T-cell (primary cell): ENCODE measurements at regions not wholly inside any gene's neighbourhood (a gene's known extent, or its start where the extent isn't known, plus 50 kb on each side); places are given as distances from the start of the nearest gene placed in this dataset.

Experiments used
- ATAC-seq, 4 experiments: fragments of 200-7000 bp in 3 of 4; fragments of 150-1000 bp in 1 of 4; cut with Tn5 transposase; replicated peaks in 1 of 4; 1 replicate in 3 of 4; 2 replicates in 1 of 4; pipeline ENCODE4 v1.10.0; 2021; ENCODE audit warnings: moderate library complexity in 3 of 4, mild to moderate bottlenecking in 2 of 4, moderate number of reproducible peaks in 1 of 4
- CTCF ChIA-PET, 2 donors: fragments of 300-600 bp; sonication (Branson Sonifier 250); formaldehyde crosslinking; loops; one replicate each; lab custom pipeline; 2022; ENCODE audit warnings: antibody characterized with exemption in 2 of 2; lab: Charles Lee
- POLR2A ChIA-PET, 2 donors: fragments of 300-600 bp; sonication (Branson Sonifier 250); formaldehyde crosslinking; loops; one replicate each; lab custom pipeline; 2022; ENCODE audit warnings: antibody characterized with exemption in 2 of 2; lab: Charles Lee
- DNase-seq, 35 experiments: peaks; one replicate each; pipeline versions ENCODE4 v3.0.0 to v3.0.0-alpha.2; 2013 to 2023
- H3K27ac ChIP-seq: one replicate; pipeline ENCODE4 v1.5.1; 2013; ENCODE audit warnings: low read length
- H3K27me3 ChIP-seq, 2 experiments: replicated peaks in 1 of 2; 1 replicate in 1 of 2; 2 replicates in 1 of 2; pipeline versions ENCODE4 v1.6.1 to v1.7.0; 2013; ENCODE audit warnings: low read length in 1 of 2, mixed read lengths in 1 of 2; ENCODE audit not compliant: control insufficient read depth in 2 of 2, insufficient read depth in 2 of 2; ENCODE audit errors: extremely low read depth in 1 of 2
- H3K36me3 ChIP-seq, 2 donors: 1 replicate in 1 of 2; 2 replicates in 1 of 2; pipeline versions ENCODE4 v1.6.1 to v1.7.0; 2013; ENCODE audit warnings: low read length in 1 of 2; ENCODE audit not compliant: control insufficient read depth in 2 of 2, insufficient read depth in 1 of 2; ENCODE audit errors: extremely low read depth in 1 of 2
- H3K4me1 ChIP-seq, 2 experiments: 1 replicate in 1 of 2; 2 replicates in 1 of 2; pipeline versions ENCODE4 v1.6.1 to v1.7.0; 2013; ENCODE audit warnings: low read length in 2 of 2, mixed read lengths in 1 of 2; ENCODE audit not compliant: insufficient read depth in 2 of 2, control insufficient read depth in 1 of 2; ENCODE audit errors: extremely low read depth in 1 of 2
- H3K4me3 ChIP-seq, 2 donors: 1 replicate in 1 of 2; 2 replicates in 1 of 2; pipeline versions ENCODE4 v1.5.1 to v1.7.0; 2013; ENCODE audit warnings: mild to moderate bottlenecking in 2 of 2, low read length in 1 of 2, moderate library complexity in 1 of 2; ENCODE audit not compliant: control insufficient read depth in 1 of 2; ENCODE audit errors: extremely low read depth in 1 of 2
- H3K9me3 ChIP-seq: 2 replicates; pipeline ENCODE4 v1.7.0; 2013
- H3K27ac Mint-ChIP-seq, 2 donors: one replicate each; pipeline ENCODE4 v1.8.0; 2020 to 2021; ENCODE audit warnings: mild to moderate bottlenecking in 2 of 2, mixed read lengths in 2 of 2
- H3K27me3 Mint-ChIP-seq, 2 donors: one replicate each; pipeline ENCODE4 v1.8.0; 2021 to 2022; ENCODE audit warnings: mixed read lengths in 2 of 2
- H3K36me3 Mint-ChIP-seq: one replicate; pipeline ENCODE4 v1.8.0; 2021; ENCODE audit warnings: mixed read lengths
- H3K4me1 Mint-ChIP-seq, 3 donors: one replicate each; pipeline ENCODE4 v1.8.0; 2020 to 2022; ENCODE audit warnings: mixed read lengths in 3 of 3, mild to moderate bottlenecking in 1 of 3
- H3K4me3 Mint-ChIP-seq, 3 donors: one replicate each; pipeline ENCODE4 v1.8.0; 2020 to 2022; ENCODE audit warnings: mild to moderate bottlenecking in 3 of 3, mixed read lengths in 3 of 3, moderate library complexity in 3 of 3
- H3K9me3 Mint-ChIP-seq, 3 donors: one replicate each; pipeline ENCODE4 v1.8.0; 2020 to 2022; ENCODE audit warnings: mixed read lengths in 3 of 3
- WGBS: methylation state at CpG from one replicate; pipeline ENCODE4 v1.1.5; 2013; ENCODE audit warnings: missing lambda C conversion rate; ENCODE audit not compliant: insufficient coverage; 5-methylcytosine and 5-hydroxymethylcytosine counted together

DNA sequence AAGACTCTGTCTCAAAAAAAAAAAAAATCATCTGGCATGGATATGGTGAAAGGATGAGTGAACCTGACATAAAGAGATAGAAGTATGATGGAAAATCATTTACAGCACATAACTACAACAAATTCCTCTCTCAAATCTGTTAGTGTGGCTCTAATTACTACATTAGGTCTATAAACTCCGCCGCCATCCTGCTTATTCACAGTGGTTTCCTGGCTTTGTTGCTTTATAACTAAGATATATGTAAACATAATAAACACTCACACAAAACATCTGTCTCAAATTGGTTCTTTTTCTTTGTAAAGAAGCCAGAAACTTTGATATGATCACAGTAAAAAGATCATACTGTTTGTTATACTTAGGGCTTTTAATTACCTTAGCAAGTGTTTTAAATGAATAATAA is 412.6 kb upstream of the FAM98A start:
- no peak overlapping the region for H3K27ac ChIP-seq
- no CpG with 5 or more reads among the region's 2 CpGs for WGBS
- DNase-seq, result no peak
- no peaks in the 10 kb centered on the region for H3K4me1 Mint-ChIP-seq
- ChIA-PET CTCF (no interaction called here), POLR2A (no interaction called here)
- peaks cover 0 to 9% of the 10 kb centered on the region in 2 donors for H3K27me3 Mint-ChIP-seq
- H3K36me3 Mint-ChIP-seq, result no peaks in the 10 kb centered on the region
- no peaks in the 10 kb centered on the region for H3K27me3 ChIP-seq
- ATAC-seq, result no peak
- peaks cover 4 to 13% (median 8%) of the 10 kb centered on the region in 3 donors for H3K9me3 Mint-ChIP-seq
- no peak overlapping the region for H3K27ac Mint-ChIP-seq
- H3K9me3 ChIP-seq, result no peaks in the 10 kb centered on the region
- H3K4me3 ChIP-seq, result no peak overlapping the region
- H3K36me3 ChIP-seq, result no peaks in the 10 kb centered on the region
- H3K4me3 Mint-ChIP-seq, result no peak overlapping the region
- no peaks in the 10 kb centered on the region for H3K4me1 ChIP-seq

DNA sequence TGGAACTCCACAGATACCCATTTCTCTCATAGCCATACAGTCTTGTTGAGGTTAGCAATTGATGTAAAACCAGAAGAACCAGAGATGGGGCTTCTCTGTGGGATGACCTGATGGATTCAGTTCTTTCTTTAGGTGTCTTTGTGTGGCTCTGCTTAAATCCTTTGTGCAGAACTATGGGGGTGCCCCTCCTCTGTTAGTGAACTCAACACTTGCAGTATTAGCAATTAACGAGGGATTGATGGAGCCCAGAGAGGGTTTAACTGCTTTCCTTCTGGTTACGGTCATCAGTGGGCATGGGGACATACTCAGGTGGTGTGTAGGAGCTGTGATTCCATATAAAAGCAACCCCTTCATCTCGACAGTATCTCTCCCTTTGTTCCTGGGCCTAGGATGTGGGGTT is 406.8 kb upstream of the FAM98A start:
- Mint-ChIP-seq H3K9me3 (peaks cover 0 to 4% (median 0%) of the 10 kb centered on the region in 3 donors), H3K27me3 (peaks cover 0 to 4% of the 10 kb centered on the region in 2 donors), H3K36me3 (no peaks in the 10 kb centered on the region), H3K4me1 (no peaks in the 10 kb centered on the region), H3K27ac (no peak overlapping the region), H3K4me3 (no peak overlapping the region)
- ATAC-seq (no peak), DNase-seq (no peak)
- Histone ChIP-seq H3K9me3 (no peaks in the 10 kb centered on the region), H3K4me1 (no peaks in the 10 kb centered on the region), H3K27ac (no peak overlapping the region), H3K27me3 (no peaks in the 10 kb centered on the region), H3K36me3 (no peaks in the 10 kb centered on the region), H3K4me3 (no peak overlapping the region)
- WGBS, result no CpG with 5 or more reads among the region's 3 CpGs
- ChIA-PET CTCF (no interaction called here), POLR2A (no interaction called here)

DNA sequence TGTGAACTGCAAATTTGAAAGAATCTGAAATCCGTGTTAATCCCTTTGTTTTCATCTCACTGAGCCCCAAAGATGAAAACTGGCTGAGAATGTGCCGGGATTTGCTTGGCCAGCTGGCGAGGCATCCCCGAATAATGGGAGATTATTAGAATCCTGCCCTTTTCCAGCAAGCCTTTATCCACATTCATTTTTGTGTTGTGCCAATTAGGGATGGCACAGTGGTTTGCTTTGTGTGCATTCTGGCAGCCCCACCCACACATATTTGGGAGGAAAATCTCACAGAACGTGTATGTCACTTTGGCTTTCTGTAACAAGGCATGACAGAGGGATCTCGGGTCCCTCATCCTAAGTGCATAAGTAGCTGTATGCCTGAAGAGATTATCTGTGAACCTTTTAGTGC is 405.8 kb upstream of the FAM98A start:
- no peaks in the 10 kb centered on the region for H3K4me1 Mint-ChIP-seq
- CTCF ChIA-PET, result no interaction called here
- H3K9me3 Mint-ChIP-seq, result peaks cover 0 to 9% (median 7%) of the 10 kb centered on the region in 3 donors
- no peak overlapping the region for H3K4me3 Mint-ChIP-seq
- 67% methylated on average over 4 of the region's 6 CpGs for WGBS
- H3K27ac ChIP-seq, result no peak overlapping the region
- no peak overlapping the region for H3K27ac Mint-ChIP-seq
- H3K36me3 ChIP-seq, result no peaks in the 10 kb centered on the region
- H3K27me3 ChIP-seq, result no peaks in the 10 kb centered on the region
- peaks cover 0 to 4% of the 10 kb centered on the region in 2 donors for H3K27me3 Mint-ChIP-seq
- H3K4me1 ChIP-seq, result no peaks in the 10 kb centered on the region
- ATAC-seq, result no peak
- H3K36me3 Mint-ChIP-seq, result no peaks in the 10 kb centered on the region
- no peak for DNase-seq
- no peaks in the 10 kb centered on the region for H3K9me3 ChIP-seq
- POLR2A ChIA-PET, result no interaction called here
- no peak overlapping the region for H3K4me3 ChIP-seq

DNA sequence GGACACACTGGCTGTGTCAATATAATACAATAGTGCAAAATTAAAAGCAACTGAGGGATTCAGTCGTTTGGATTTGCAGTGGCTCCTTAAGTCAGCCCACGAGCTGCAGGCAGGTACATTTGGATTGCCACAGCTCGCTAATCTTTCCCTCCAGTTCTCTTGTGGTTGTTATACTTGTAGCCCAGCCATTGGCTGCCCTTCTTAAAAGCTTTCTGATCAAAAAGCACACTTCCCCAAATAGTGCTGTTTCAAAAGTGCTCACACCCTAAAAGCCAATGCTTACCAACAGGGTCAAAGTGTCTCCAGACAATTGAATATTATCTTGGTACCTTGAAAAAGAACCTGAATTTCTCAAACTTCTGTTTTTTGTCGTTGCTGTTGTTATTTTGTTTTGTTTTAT is 404.7 kb upstream of the FAM98A start:
- no peak overlapping the region for H3K27ac ChIP-seq
- no peaks in the 10 kb centered on the region for H3K27me3 ChIP-seq
- H3K27me3 Mint-ChIP-seq, result no peaks in the 10 kb centered on the region
- no peaks in the 10 kb centered on the region for H3K36me3 Mint-ChIP-seq
- no peaks in the 10 kb centered on the region for H3K36me3 ChIP-seq
- WGBS, result 7% methylated on average over 3 of the region's 4 CpGs
- POLR2A ChIA-PET, result no interaction called here
- H3K4me1 ChIP-seq, result no peaks in the 10 kb centered on the region
- no peak overlapping the region for H3K4me3 ChIP-seq
- H3K4me3 Mint-ChIP-seq, result no peak overlapping the region
- peaks cover 0 to 10% (median 7%) of the 10 kb centered on the region in 3 donors for H3K9me3 Mint-ChIP-seq
- H3K27ac Mint-ChIP-seq, result no peak overlapping the region
- no peak for ATAC-seq
- H3K9me3 ChIP-seq, result no peaks in the 10 kb centered on the region
- no peak for DNase-seq
- CTCF ChIA-PET, result interaction anchor here in 1 of 2 donors (0.6 kb wide), 1 partner anchor 18 kb away, joined by 3 read pairs; no protein-coding TSS in a partner anchor
- H3K4me1 Mint-ChIP-seq, result no peaks in the 10 kb centered on the region

DNA sequence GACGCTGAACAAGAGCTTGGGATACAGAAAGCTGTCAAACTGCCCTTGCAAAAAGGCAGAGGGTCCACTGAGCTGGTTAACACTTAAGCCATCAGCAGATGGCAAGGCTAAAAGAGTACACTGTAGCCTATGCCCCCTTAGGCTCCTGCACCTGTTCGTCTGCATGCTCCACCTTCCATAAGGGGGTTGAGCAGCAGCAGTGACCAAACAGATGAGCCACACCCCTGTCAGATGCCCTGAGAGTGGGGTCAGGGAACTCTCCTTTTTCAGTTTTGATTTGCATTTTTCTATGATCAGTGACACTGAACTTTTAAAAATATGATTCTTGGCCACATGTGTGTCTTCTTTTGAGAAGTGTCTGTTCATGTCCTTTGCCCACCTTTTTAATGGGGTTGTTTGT is 402.5 kb upstream of the FAM98A start:
- Mint-ChIP-seq H3K4me3 (no peak overlapping the region), H3K27me3 (no peaks in the 10 kb centered on the region)
- WGBS, result 100% methylated on average over 1 of the region's 2 CpGs

DNA sequence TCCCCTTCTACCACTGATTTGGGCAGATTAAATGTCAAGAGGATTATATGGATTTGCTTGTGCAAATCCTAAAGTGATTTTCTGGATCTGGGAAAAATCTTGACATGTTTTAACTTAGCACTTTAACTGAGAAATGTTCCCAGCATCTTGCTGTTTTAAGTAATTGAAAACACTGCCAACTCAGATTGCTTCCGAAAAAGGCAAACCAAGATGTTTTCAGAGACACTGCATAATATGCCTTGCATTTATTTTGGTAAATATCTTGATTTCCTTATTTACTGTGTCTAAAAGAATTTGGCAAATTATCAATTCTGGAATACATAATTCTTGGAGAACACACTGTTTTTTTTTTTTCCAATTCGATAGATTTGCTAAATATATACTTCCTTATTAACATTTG is 385.0 kb upstream of the FAM98A start:
- 100% methylated on average over 1 of the region's 2 CpGs for WGBS
- H3K36me3 ChIP-seq, result no peaks in the 10 kb centered on the region
- ChIA-PET CTCF (no interaction called here), POLR2A (no interaction called here)
- H3K9me3 ChIP-seq, result no peaks in the 10 kb centered on the region
- H3K27me3 ChIP-seq, result no peaks in the 10 kb centered on the region
- H3K4me1 Mint-ChIP-seq, result no peaks in the 10 kb centered on the region
- H3K27ac Mint-ChIP-seq, result no peak overlapping the region
- no peak overlapping the region for H3K27ac ChIP-seq
- no peak overlapping the region for H3K4me3 ChIP-seq
- DNase-seq (no peak), ATAC-seq (no peak)
- peaks cover 7 to 17% (median 12%) of the 10 kb centered on the region in 3 donors for H3K9me3 Mint-ChIP-seq
- no peaks in the 10 kb centered on the region for H3K4me1 ChIP-seq
- H3K36me3 Mint-ChIP-seq, result no peaks in the 10 kb centered on the region
- no peak overlapping the region for H3K4me3 Mint-ChIP-seq
- no peaks in the 10 kb centered on the region for H3K27me3 Mint-ChIP-seq

More for the DNA sequence above, 402.5 kb upstream of the FAM98A start:
- no peaks in the 10 kb centered on the region for H3K4me1 Mint-ChIP-seq
- H3K27ac Mint-ChIP-seq, result no peak overlapping the region
- Histone ChIP-seq H3K27me3 (no peaks in the 10 kb centered on the region), H3K4me1 (no peaks in the 10 kb centered on the region), H3K27ac (no peak overlapping the region), H3K36me3 (no peaks in the 10 kb centered on the region), H3K9me3 (no peaks in the 10 kb centered on the region), H3K4me3 (no peak overlapping the region)
- POLR2A ChIA-PET, result no interaction called here
- H3K36me3 Mint-ChIP-seq, result no peaks in the 10 kb centered on the region
- DNase-seq (no peak), ATAC-seq (no peak)
- CTCF ChIA-PET, result no interaction called here
- peaks cover 14 to 23% (median 16%) of the 10 kb centered on the region in 3 donors for H3K9me3 Mint-ChIP-seq

DNA sequence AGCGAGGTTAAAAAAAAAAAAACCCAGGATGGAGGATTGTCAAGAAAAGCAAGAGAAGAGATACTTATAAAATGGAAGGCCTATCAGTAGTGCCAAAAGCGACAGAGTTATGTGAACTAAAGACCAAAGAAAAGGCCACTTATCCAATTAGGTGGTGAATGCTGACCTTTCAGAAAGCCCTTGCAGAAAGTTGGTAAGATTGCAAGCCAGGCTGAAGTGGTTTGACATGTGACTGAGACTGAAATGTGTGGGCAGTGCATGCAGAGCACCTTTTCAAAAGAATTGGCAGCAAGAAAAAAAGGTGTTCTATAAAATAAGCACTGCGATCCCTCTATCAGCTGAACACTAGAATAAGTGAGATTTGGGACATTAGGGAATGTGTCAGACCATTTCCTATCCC is 379.4 kb upstream of the FAM98A start:
- Mint-ChIP-seq H3K4me3 (no peak overlapping the region), H3K36me3 (no peaks in the 10 kb centered on the region), H3K9me3 (peaks cover 10 to 12% (median 11%) of the 10 kb centered on the region in 3 donors), H3K27me3 (no peaks in the 10 kb centered on the region), H3K4me1 (no peaks in the 10 kb centered on the region), H3K27ac (no peak overlapping the region)
- H3K27ac ChIP-seq, result no peak overlapping the region
- POLR2A ChIA-PET, result no interaction called here
- H3K4me3 ChIP-seq, result no peak overlapping the region
- CTCF ChIA-PET, result no interaction called here
- H3K36me3 ChIP-seq, result no peaks in the 10 kb centered on the region
- ATAC-seq (no peak), DNase-seq (no peak)
- no peaks in the 10 kb centered on the region for H3K27me3 ChIP-seq
- no peaks in the 10 kb centered on the region for H3K4me1 ChIP-seq
- H3K9me3 ChIP-seq, result no peaks in the 10 kb centered on the region
- 30% methylated on average over 2 of the region's 3 CpGs for WGBS
